ENCODE measurements at regions not wholly inside any gene's neighbourhood (a gene's known extent, or its start where the extent isn't known, plus 50 kb on each side); places are given as distances from the start of the nearest gene placed in this dataset.

DNA sequence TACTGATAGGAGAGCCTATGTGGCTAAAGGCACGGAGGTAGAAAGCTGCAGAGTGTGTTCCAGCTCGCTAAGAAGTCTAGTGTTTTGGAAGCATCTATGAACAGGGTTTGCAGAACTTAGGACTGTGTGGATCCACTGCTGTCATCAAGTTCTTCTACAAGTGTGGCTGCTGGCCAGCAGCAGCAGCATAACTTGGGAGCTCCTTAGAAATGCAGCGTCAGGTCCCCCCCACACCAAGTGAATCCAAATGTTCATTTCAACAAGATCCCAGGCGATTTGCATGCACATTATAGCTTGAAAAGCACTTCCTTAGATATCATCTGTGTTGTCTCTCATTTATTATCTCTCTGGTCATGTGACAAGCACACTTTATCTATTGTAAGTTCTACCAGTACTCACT lies 131.9 kb upstream of the SHISA6 start:
- no peaks in the 10 kb centered on the region for H4K20me1 ChIP-seq (replicated peaks; ENCODE audit: control insufficient read depth, extremely low read depth, insufficient read depth, low read length)
- no peaks in the 10 kb centered on the region for H3K36me3 ChIP-seq (ENCODE audit: control insufficient read depth in 2 of 2, extremely low read depth in 1 of 2, insufficient read depth in 2 of 2, low read length in 2 of 2)
- peaks cover 5% of the 10 kb centered on the region for H3K9me3 ChIP-seq (replicated peaks; ENCODE audit: control insufficient read depth, insufficient read depth, low read length)
- H3K9me1 ChIP-seq (replicated peaks; ENCODE audit: control insufficient read depth, extremely low read depth, insufficient read depth, low read length): no peaks in the 10 kb centered on the region
- no peak overlapping the region for H3K27ac ChIP-seq (ENCODE audit: insufficient read depth, low read depth, low read length)
- no peak overlapping the region for H3K9ac ChIP-seq (replicated peaks; ENCODE audit: extremely low read depth, insufficient read depth, low read length)
- no peaks in the 10 kb centered on the region for H3K79me2 ChIP-seq (ENCODE audit: control insufficient read depth, insufficient read depth, low read length)
- FAIRE-seq (no peak), DNase-seq (ENCODE audit: low read depth, low spot score) (no peak)
- H3K4me2 ChIP-seq (ENCODE audit: insufficient read depth, low read length): no peak overlapping the region
- H3K4me3 ChIP-seq (replicated peaks in 1 of 3; ENCODE audit: insufficient read depth in 1 of 3, low read depth in 1 of 3, low read length in 3 of 3): no peak overlapping the region
- no peaks in the 10 kb centered on the region for H3K27me3 ChIP-seq (ENCODE audit: control insufficient read depth in 2 of 2, insufficient read depth in 2 of 2, low read length in 2 of 2)
- dilution Hi-C loops (cut with MboI; ENCODE audit: extremely low pct_ligation_motif_present, low sequenced_read_pairs): no loop called here
- H3K4me1 ChIP-seq (ENCODE audit: control insufficient read depth, extremely low read depth, insufficient read depth, low read length): no peaks in the 10 kb centered on the region
- no TSS peak for BruUV-seq (replicated peaks)
- intact Hi-C loops (cut with micrococcal nuclease): no loop called here
- no peak overlapping the region for H2AFZ ChIP-seq (ENCODE audit: low read depth, low read length)
- ChIA-PET POLR2A (no interaction called here), CTCF (no interaction called here)
- no peak for TF ChIP-seq POLR2A (IDR thresholded peaks at IDR 0.05; ENCODE audit: low read depth, low read length)
- no peak for TF ChIP-seq GATA2 (IDR thresholded peaks at IDR 0.05; ENCODE audit: insufficient read depth, insufficient read length, low read depth, low read length)
- no peak for TF ChIP-seq JUN (IDR thresholded peaks at IDR 0.05; ENCODE audit: borderline replicate concordance, insufficient read depth, insufficient read length, low read depth)
- no peak for TF ChIP-seq FOS (IDR thresholded peaks at IDR 0.05; ENCODE audit: borderline replicate concordance, insufficient read depth, low read length)
- TF ChIP-seq, protein P1, sequence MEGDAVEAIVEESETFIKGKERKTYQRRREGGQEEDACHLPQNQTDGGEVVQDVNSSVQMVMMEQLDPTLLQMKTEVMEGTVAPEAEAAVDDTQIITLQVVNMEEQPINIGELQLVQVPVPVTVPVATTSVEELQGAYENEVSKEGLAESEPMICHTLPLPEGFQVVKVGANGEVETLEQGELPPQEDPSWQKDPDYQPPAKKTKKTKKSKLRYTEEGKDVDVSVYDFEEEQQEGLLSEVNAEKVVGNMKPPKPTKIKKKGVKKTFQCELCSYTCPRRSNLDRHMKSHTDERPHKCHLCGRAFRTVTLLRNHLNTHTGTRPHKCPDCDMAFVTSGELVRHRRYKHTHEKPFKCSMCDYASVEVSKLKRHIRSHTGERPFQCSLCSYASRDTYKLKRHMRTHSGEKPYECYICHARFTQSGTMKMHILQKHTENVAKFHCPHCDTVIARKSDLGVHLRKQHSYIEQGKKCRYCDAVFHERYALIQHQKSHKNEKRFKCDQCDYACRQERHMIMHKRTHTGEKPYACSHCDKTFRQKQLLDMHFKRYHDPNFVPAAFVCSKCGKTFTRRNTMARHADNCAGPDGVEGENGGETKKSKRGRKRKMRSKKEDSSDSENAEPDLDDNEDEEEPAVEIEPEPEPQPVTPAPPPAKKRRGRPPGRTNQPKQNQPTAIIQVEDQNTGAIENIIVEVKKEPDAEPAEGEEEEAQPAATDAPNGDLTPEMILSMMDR (IDR thresholded peaks at IDR 0.05; ENCODE audit: extremely low read depth in 1 of 2, insufficient read depth in 1 of 2, low read depth in 1 of 2, low read length in 2 of 2): no peak

DNA sequence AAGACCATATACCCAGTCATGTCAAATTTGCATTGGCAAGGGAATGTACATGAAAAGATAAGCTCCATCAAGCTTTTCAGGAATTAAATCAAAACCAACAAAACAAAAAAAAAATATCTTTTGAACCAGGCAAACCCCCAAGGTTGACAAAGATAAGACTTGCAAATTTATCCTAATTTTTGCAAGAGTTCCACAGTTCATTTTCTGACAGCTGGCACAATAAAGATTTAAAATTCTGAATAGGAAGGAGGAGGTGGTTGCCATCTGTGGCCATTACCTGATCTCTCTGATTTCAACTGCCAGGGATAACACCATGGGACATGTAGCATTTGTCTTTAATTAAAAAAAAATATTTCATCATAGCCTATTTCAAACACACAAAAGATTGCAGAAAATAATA lies 135.9 kb upstream of the SHISA6 start:
- no peaks in the 10 kb centered on the region for H4K20me1 ChIP-seq (replicated peaks; ENCODE audit: control insufficient read depth, extremely low read depth, insufficient read depth, low read length)
- no peak overlapping the region for H3K4me2 ChIP-seq (ENCODE audit: insufficient read depth, low read length)
- no peak overlapping the region for H3K4me3 ChIP-seq (replicated peaks in 1 of 3; ENCODE audit: insufficient read depth in 1 of 3, low read depth in 1 of 3, low read length in 3 of 3)
- ChIA-PET CTCF (no interaction called here), POLR2A (no interaction called here)
- H3K36me3 ChIP-seq (ENCODE audit: control insufficient read depth in 2 of 2, extremely low read depth in 1 of 2, insufficient read depth in 2 of 2, low read length in 2 of 2): no peaks in the 10 kb centered on the region
- H3K4me1 ChIP-seq (ENCODE audit: control insufficient read depth, extremely low read depth, insufficient read depth, low read length): no peaks in the 10 kb centered on the region
- DNase-seq (ENCODE audit: low read depth, low spot score) (no peak), FAIRE-seq (no peak)
- no peaks in the 10 kb centered on the region for H3K79me2 ChIP-seq (ENCODE audit: control insufficient read depth, insufficient read depth, low read length)
- no peak overlapping the region for H3K9ac ChIP-seq (replicated peaks; ENCODE audit: extremely low read depth, insufficient read depth, low read length)
- peaks cover 7% of the 10 kb centered on the region for H3K9me3 ChIP-seq (replicated peaks; ENCODE audit: control insufficient read depth, insufficient read depth, low read length)
- dilution Hi-C loops (cut with MboI; ENCODE audit: extremely low pct_ligation_motif_present, low sequenced_read_pairs): no loop called here
- intact Hi-C loops (cut with micrococcal nuclease): no loop called here
- no TSS peak for BruUV-seq (replicated peaks)
- no peak overlapping the region for H2AFZ ChIP-seq (ENCODE audit: low read depth, low read length)
- TF ChIP-seq POLR2AphosphoS5 (IDR thresholded peaks at IDR 0.05; ENCODE audit: insufficient read depth, low read depth, low read length): no peak
- TF ChIP-seq FOS (IDR thresholded peaks at IDR 0.05; ENCODE audit: borderline replicate concordance, insufficient read depth, low read length): no peak
- TF ChIP-seq, protein P2, sequence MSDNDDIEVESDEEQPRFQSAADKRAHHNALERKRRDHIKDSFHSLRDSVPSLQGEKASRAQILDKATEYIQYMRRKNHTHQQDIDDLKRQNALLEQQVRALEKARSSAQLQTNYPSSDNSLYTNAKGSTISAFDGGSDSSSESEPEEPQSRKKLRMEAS (IDR thresholded peaks at IDR 0.05; ENCODE audit: insufficient read depth, insufficient read length): no peak
- TF ChIP-seq JUN (IDR thresholded peaks at IDR 0.05; ENCODE audit: borderline replicate concordance, insufficient read depth, insufficient read length, low read depth): no peak
- no peak for TF ChIP-seq MYC (IDR thresholded peaks at IDR 0.05; ENCODE audit: low read depth, low read length)
- no peak for TF ChIP-seq EZH2 (IDR thresholded peaks at IDR 0.05; ENCODE audit: borderline replicate concordance, low read depth, low read length, severe bottlenecking)
- TF ChIP-seq GATA2 (IDR thresholded peaks at IDR 0.05; ENCODE audit: insufficient read depth, insufficient read length, low read depth, low read length): no peak
- H3K27ac ChIP-seq (ENCODE audit: insufficient read depth, low read depth, low read length): no peak overlapping the region
- H3K9me1 ChIP-seq (replicated peaks; ENCODE audit: control insufficient read depth, extremely low read depth, insufficient read depth, low read length): no peaks in the 10 kb centered on the region
- no peaks in the 10 kb centered on the region for H3K27me3 ChIP-seq (ENCODE audit: control insufficient read depth in 2 of 2, insufficient read depth in 2 of 2, low read length in 2 of 2)
